IMR-90 (cell line): ENCODE measurements at regions not wholly inside any gene's neighbourhood (a gene's known extent, or its start where the extent isn't known, plus 50 kb on each side); places are given as distances from the start of the nearest gene placed in this dataset.

Experiments
- ATAC-seq: fragments of 200-7000 bp; cut with Tn5 transposase; 2 replicates; pipeline ENCODE4 v1.9.1; 2020; ENCODE audit warnings: low read depth, mild to moderate bottlenecking, moderate library complexity
- BruUV-seq: library from RNA; stranded (reverse); fragments of 400-500 nt; replicated peaks from 2 replicates; lab custom pipeline; 2021; lab: Mats Ljungman, UMichigan
- CTCF ChIA-PET: fragments of 300-600 bp; formaldehyde crosslinking; extraction: SDS; loops from one replicate; lab custom pipeline; 2021; ENCODE audit warnings: antibody characterized with exemption; lab: Yijun Ruan, JAX
- POLR2A ChIA-PET: fragments of 300-600 bp; sonication (Branson Sonifier 250); formaldehyde crosslinking; loops from one replicate; lab custom pipeline; 2022; ENCODE audit warnings: antibody characterized with exemption; ENCODE audit not compliant: unreplicated experiment; lab: Charles Lee
- DNase-seq: peaks from one replicate; pipeline ENCODE4 v3.0.0; 2013
- H2AFZ ChIP-seq: replicated peaks from 2 replicates; pipeline ENCODE3; 2013; ENCODE audit warnings: low read length, mild to moderate bottlenecking; ENCODE audit not compliant: poor library complexity
- H2AK5ac ChIP-seq: 2 replicates; pipeline ENCODE4 v1.6.1; 2013; ENCODE audit warnings: low read depth, low read length, inconsistent platforms
- H2AK9ac ChIP-seq: replicated peaks from 2 replicates; pipeline ENCODE3; 2013; ENCODE audit warnings: mild to moderate bottlenecking, low read depth, low read length, moderate library complexity; ENCODE audit not compliant: poor library complexity
- H2BK120ac ChIP-seq: 2 replicates; pipeline ENCODE4 v1.6.1; 2013; ENCODE audit warnings: low read depth, low read length, inconsistent platforms
- H2BK15ac ChIP-seq: 3 replicates; pipeline ENCODE4 v1.6.1; 2013; ENCODE audit warnings: low read depth, low read length, inconsistent platforms
- H2BK20ac ChIP-seq: 2 replicates; pipeline ENCODE4 v1.6.1; 2013; ENCODE audit warnings: low read depth, mild to moderate bottlenecking, inconsistent platforms, low read length, moderate library complexity
- H2BK5ac ChIP-seq: 2 replicates; pipeline ENCODE4 v1.6.1; 2013; ENCODE audit warnings: mild to moderate bottlenecking, low read depth, low read length, inconsistent platforms; ENCODE audit not compliant: poor library complexity, severe bottlenecking
- H3K14ac ChIP-seq: replicated peaks from 2 replicates; pipeline ENCODE4 v1.6.1; 2013; ENCODE audit warnings: low read depth, low read length, inconsistent platforms
- H3K18ac ChIP-seq: 2 replicates; pipeline ENCODE4 v1.6.1; 2013; ENCODE audit warnings: low read depth, low read length, control low read depth
- H3K23ac ChIP-seq: 2 replicates; pipeline ENCODE4 v1.6.1; 2013; ENCODE audit warnings: low read depth, low read length, inconsistent platforms
- H3K27ac ChIP-seq: 2 replicates; pipeline ENCODE4 v1.5.1; 2013; ENCODE audit warnings: mild to moderate bottlenecking, control low read depth, low read length; ENCODE audit not compliant: insufficient read depth
- H3K27me3 ChIP-seq: 2 replicates; pipeline ENCODE4 v1.6.1; 2013; ENCODE audit warnings: low read length; ENCODE audit not compliant: control insufficient read depth, insufficient read depth
- H3K36me3 ChIP-seq: 2 replicates; pipeline ENCODE4 v1.6.1; 2013; ENCODE audit warnings: low read length, mixed read lengths; ENCODE audit not compliant: control insufficient read depth, insufficient read depth
- H3K4ac ChIP-seq: 2 replicates; pipeline ENCODE4 v1.6.1; 2013; ENCODE audit warnings: low read depth, low read length, inconsistent platforms
- H3K4me1 ChIP-seq: 2 replicates; pipeline ENCODE4 v1.6.1; 2013; ENCODE audit warnings: low read length, mixed read lengths; ENCODE audit not compliant: control insufficient read depth, insufficient read depth
- H3K4me2 ChIP-seq: 2 replicates; pipeline ENCODE4 v1.6.1; 2013; ENCODE audit warnings: low read depth, mild to moderate bottlenecking, control low read depth, low read length, moderate library complexity
- H3K4me3 ChIP-seq: 2 replicates; pipeline ENCODE4 v1.5.1; 2013; ENCODE audit warnings: low read depth, mild to moderate bottlenecking, control low read depth, low read length, moderate library complexity; ENCODE audit not compliant: insufficient read depth
- H3K56ac ChIP-seq: 2 replicates; pipeline ENCODE4 v1.6.1; 2013; ENCODE audit warnings: low read length, inconsistent platforms; ENCODE audit not compliant: insufficient read depth; ENCODE audit errors: extremely low read depth
- H3K79me1 ChIP-seq, 2 experiments: 2 replicates each; pipeline ENCODE4 v1.6.1; 2013; ENCODE audit warnings: low read length in 2 of 2, inconsistent platforms in 1 of 2, low read depth in 1 of 2
- H3K9ac ChIP-seq: 2 replicates; pipeline ENCODE4 v1.6.1; 2013; ENCODE audit warnings: low read depth, low read length, control low read depth
- H3K9me1 ChIP-seq: 2 replicates; pipeline ENCODE4 v1.6.1; 2013; ENCODE audit warnings: low read length, inconsistent platforms; ENCODE audit not compliant: insufficient read depth
- H3K9me3 ChIP-seq: 2 replicates; pipeline ENCODE4 v1.6.1; 2013; ENCODE audit warnings: low read length; ENCODE audit not compliant: control insufficient read depth, insufficient read depth
- H4K20me1 ChIP-seq: 2 replicates; pipeline ENCODE4 v1.6.1; 2013; ENCODE audit warnings: low read length, inconsistent platforms; ENCODE audit not compliant: insufficient read depth
- H4K5ac ChIP-seq: 2 replicates; pipeline ENCODE4 v1.6.1; 2013; ENCODE audit warnings: mild to moderate bottlenecking, low read depth, low read length, control low read depth
- H4K8ac ChIP-seq, 2 experiments: 2 replicates each; pipeline ENCODE4 v1.6.1; 2013; ENCODE audit warnings: low read depth in 2 of 2, low read length in 2 of 2, control low read depth in 1 of 2, inconsistent platforms in 1 of 2
- H4K91ac ChIP-seq: 2 replicates; pipeline ENCODE4 v1.6.1; 2013; ENCODE audit warnings: low read depth, low read length, inconsistent platforms; ENCODE audit not compliant: insufficient read depth
- BHLHE40 ChIP-seq: fragments of 150-350 bp; IDR thresholded peaks from 2 replicates; pipeline ENCODE4 v1.6.1; 2016; ENCODE audit warnings: mild to moderate bottlenecking, low read depth, low read length
- CEBPB ChIP-seq: IDR thresholded peaks from 2 replicates; pipeline ENCODE4 v1.6.1; 2012; ENCODE audit warnings: low read depth, low read length, improper control_type of control experiment
- CHD1 ChIP-seq: IDR thresholded peaks from 2 replicates; pipeline ENCODE4 v1.6.1; 2012; ENCODE audit warnings: low read depth, low read length, improper control_type of control experiment
- FOS ChIP-seq: fragments of 150-350 bp; IDR thresholded peaks from 2 replicates; pipeline ENCODE4 v1.6.1; 2016; ENCODE audit warnings: low read depth, low read length
- MAFK ChIP-seq: IDR thresholded peaks from 2 replicates; pipeline ENCODE4 v1.6.1; 2012; ENCODE audit warnings: low read depth, low read length, improper control_type of control experiment
- MAZ ChIP-seq: IDR thresholded peaks from 2 replicates; pipeline ENCODE4 v1.6.1; 2012; ENCODE audit warnings: low read depth, mild to moderate bottlenecking, low read length, improper control_type of control experiment, moderate library complexity, borderline replicate concordance
- MXI1 ChIP-seq: IDR thresholded peaks from 2 replicates; pipeline ENCODE4 v1.6.1; 2012; ENCODE audit warnings: low read depth, mild to moderate bottlenecking, low read length, moderate library complexity, borderline replicate concordance
- NFE2L2 ChIP-seq: fragments of 150-350 bp; IDR thresholded peaks from 2 replicates; pipeline ENCODE4 v1.6.1; 2016; ENCODE audit warnings: low read depth, mild to moderate bottlenecking, low read length
- POLR2A ChIP-seq: IDR thresholded peaks from 2 replicates; pipeline ENCODE4 v1.6.1; 2012; ENCODE audit warnings: mild to moderate bottlenecking, low read depth, low read length
- RCOR1 ChIP-seq: IDR thresholded peaks from 2 replicates; pipeline ENCODE4 v1.6.1; 2012; ENCODE audit warnings: mild to moderate bottlenecking, low read length, improper control_type of control experiment; ENCODE audit not compliant: insufficient replicate concordance
- RFX5 ChIP-seq: IDR thresholded peaks from 2 replicates; pipeline ENCODE4 v1.8.0; 2012; ENCODE audit warnings: low read depth, mild to moderate bottlenecking, low read length, moderate library complexity
- SMC3 ChIP-seq: fragments of 150-350 bp; IDR thresholded peaks from 2 replicates; pipeline ENCODE4 v1.6.1; 2016; ENCODE audit warnings: low read depth, mild to moderate bottlenecking, antibody characterized with exemption, low read length, moderate library complexity
- WGBS, 2 experiments: methylation state at CpG; one replicate each; pipeline versions ENCODE4 v1.1.5 to v1.1.7; 2013; ENCODE audit warnings: missing lambda C conversion rate in 2 of 2; ENCODE audit not compliant: insufficient read length in 1 of 2; ENCODE audit errors: extremely low coverage in 2 of 2; 5-methylcytosine and 5-hydroxymethylcytosine counted together
- dilution Hi-C: fragments of 300-500 bp; cut with HindIII; formaldehyde crosslinking; loops from one replicate; pipeline ENCODE4 v1.14.3; 2018; ENCODE audit warnings: low sequenced_read_pairs; ENCODE audit not compliant: unreplicated experiment
- in situ Hi-C: fragments of 300-500 bp; cut with MboI; formaldehyde crosslinking; loops from 3 replicates; pipeline ENCODE4 v1.14.3; 2019; ENCODE audit warnings: low sequenced_read_pairs, inconsistent platforms, mixed read lengths
- intact Hi-C: fragments of 100-400 bp; cut with micrococcal nuclease; formaldehyde crosslinking; loops from 2 replicates; pipeline ENCODE4 v1.10.0; 2022
- TF ChIP-seq, protein P1 (sequence below): conservative IDR thresholded peaks from 2 replicates; pipeline ENCODE4 v1.5.1; 2012; ENCODE audit warnings: mild to moderate bottlenecking, low read depth, low read length, improper control_type of control experiment
- TF ChIP-seq, protein P2 (sequence below): fragments of 150-350 bp; IDR thresholded peaks from 2 replicates; pipeline ENCODE4 v1.6.1; 2017; ENCODE audit warnings: mild to moderate bottlenecking, antibody characterized with exemption, low read length, low read depth
- TF ChIP-seq, protein P3 (sequence below): fragments of 150-350 bp; IDR thresholded peaks from 2 replicates; pipeline ENCODE4 v1.6.1; 2016; ENCODE audit warnings: low read depth, mild to moderate bottlenecking, low read length, moderate library complexity, borderline replicate concordance

DNA sequence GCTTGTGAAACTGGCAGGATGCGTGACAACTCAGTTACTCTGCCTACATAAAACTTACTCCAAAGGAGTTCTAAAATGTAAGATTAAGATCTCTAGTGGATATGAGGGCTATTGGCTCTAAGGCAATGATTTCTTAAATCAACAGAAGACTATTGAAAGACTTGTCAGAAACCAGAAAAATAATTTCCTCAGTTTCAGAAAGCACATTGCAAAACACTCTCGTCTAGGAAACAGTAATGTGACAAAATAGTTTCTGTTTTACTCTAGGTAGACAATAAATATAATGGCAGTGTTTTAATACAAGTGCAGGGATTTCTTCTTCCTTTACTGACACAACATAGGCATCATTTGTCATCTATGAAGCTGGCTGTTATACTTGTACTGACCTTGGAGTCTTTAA lies 230.1 kb downstream of the KCTD12 start:
- Histone ChIP-seq H3K9ac (no peak overlapping the region), H3K9me1 (no peaks in the 10 kb centered on the region), H3K4me1 (no peaks in the 10 kb centered on the region), H3K27ac (no peak overlapping the region), H2AFZ (no peak overlapping the region), H3K79me1 (no peaks in the 10 kb centered on the region), H3K23ac (no peak overlapping the region), H4K5ac (no peak overlapping the region), H3K27me3 (no peaks in the 10 kb centered on the region), H4K91ac (no peak overlapping the region), H3K9me3 (no peaks in the 10 kb centered on the region), H3K4me2 (no peak overlapping the region), H2BK15ac (no peak overlapping the region), H3K4me3 (no peak overlapping the region), H2AK9ac (no peak overlapping the region), H3K56ac (no peak overlapping the region), H2BK20ac (no peak overlapping the region), H2BK5ac (no peak overlapping the region), H3K36me3 (no peaks in the 10 kb centered on the region), H3K4ac (no peak overlapping the region), H2BK120ac (no peak overlapping the region), H4K20me1 (no peaks in the 10 kb centered on the region), H4K8ac (no peak overlapping the region), H2AK5ac (no peak overlapping the region), H3K14ac (no peak overlapping the region), H3K18ac (no peak overlapping the region)
- intact Hi-C loops = no loop called here
- WGBS, 2 experiments = no CpG with 5 or more reads among the region's 2 CpGs
- ChIA-PET CTCF (interaction anchor here (0.5 to 1.4 kb wide), 2 partner anchors 9 to 458 kb away, joined by 3 read pairs; no protein-coding TSS in a partner anchor), POLR2A (no interaction called here)
- no peak for DNase-seq
- dilution Hi-C loops = no loop called here
- TF ChIP-seq BHLHE40 = no peak
- no peak for TF ChIP-seq CEBPB
- TF ChIP-seq, protein P1, sequence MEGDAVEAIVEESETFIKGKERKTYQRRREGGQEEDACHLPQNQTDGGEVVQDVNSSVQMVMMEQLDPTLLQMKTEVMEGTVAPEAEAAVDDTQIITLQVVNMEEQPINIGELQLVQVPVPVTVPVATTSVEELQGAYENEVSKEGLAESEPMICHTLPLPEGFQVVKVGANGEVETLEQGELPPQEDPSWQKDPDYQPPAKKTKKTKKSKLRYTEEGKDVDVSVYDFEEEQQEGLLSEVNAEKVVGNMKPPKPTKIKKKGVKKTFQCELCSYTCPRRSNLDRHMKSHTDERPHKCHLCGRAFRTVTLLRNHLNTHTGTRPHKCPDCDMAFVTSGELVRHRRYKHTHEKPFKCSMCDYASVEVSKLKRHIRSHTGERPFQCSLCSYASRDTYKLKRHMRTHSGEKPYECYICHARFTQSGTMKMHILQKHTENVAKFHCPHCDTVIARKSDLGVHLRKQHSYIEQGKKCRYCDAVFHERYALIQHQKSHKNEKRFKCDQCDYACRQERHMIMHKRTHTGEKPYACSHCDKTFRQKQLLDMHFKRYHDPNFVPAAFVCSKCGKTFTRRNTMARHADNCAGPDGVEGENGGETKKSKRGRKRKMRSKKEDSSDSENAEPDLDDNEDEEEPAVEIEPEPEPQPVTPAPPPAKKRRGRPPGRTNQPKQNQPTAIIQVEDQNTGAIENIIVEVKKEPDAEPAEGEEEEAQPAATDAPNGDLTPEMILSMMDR = no peak
- TF ChIP-seq POLR2A = no peak
- TF ChIP-seq NFE2L2 = no peak
- TF ChIP-seq RFX5 = no peak
- no peak for TF ChIP-seq CHD1
- TF ChIP-seq, protein P2, sequence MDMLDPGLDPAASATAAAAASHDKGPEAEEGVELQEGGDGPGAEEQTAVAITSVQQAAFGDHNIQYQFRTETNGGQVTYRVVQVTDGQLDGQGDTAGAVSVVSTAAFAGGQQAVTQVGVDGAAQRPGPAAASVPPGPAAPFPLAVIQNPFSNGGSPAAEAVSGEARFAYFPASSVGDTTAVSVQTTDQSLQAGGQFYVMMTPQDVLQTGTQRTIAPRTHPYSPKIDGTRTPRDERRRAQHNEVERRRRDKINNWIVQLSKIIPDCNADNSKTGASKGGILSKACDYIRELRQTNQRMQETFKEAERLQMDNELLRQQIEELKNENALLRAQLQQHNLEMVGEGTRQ = no peak
- TF ChIP-seq FOS = no peak
- TF ChIP-seq MAZ = no peak
- no peak for TF ChIP-seq RCOR1
- TF ChIP-seq MXI1 = no peak
- no peak for TF ChIP-seq MAFK
- TF ChIP-seq, protein P3, sequence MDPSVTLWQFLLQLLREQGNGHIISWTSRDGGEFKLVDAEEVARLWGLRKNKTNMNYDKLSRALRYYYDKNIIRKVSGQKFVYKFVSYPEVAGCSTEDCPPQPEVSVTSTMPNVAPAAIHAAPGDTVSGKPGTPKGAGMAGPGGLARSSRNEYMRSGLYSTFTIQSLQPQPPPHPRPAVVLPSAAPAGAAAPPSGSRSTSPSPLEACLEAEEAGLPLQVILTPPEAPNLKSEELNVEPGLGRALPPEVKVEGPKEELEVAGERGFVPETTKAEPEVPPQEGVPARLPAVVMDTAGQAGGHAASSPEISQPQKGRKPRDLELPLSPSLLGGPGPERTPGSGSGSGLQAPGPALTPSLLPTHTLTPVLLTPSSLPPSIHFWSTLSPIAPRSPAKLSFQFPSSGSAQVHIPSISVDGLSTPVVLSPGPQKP = no peak
- no peak for TF ChIP-seq SMC3
- in situ Hi-C loops = no loop called here
- no TSS peak for BruUV-seq
- ATAC-seq = no peak
